Esophagus squamous epithelium (tissue), 4 donors: ENCODE measurements at regions not wholly inside any gene's neighbourhood (a gene's known extent, or its start where the extent isn't known, plus 50 kb on each side); places are given as distances from the start of the nearest gene placed in this dataset.

ENCODE experiments used
- POLR2A ChIP-seq, 4 donors: fragments of 450-650 bp; IDR thresholded peaks; one replicate each; pipeline ENCODE4 v1.6.1; 2017; ENCODE audit warnings: antibody characterized with exemption in 4 of 4, mild to moderate bottlenecking in 4 of 4, moderate library complexity in 3 of 4
- TF ChIP-seq, protein P1 (sequence below), 6 experiments: fragments of 450-650 bp in 4 of 6; fragments of 200-600 bp in 2 of 6; sonication (generic) in 2 of 6; IDR thresholded peaks; one replicate each; pipeline ENCODE4 v1.5.1; 2016 to 2019; ENCODE audit warnings: antibody characterized with exemption in 6 of 6, mild to moderate bottlenecking in 4 of 6, moderate library complexity in 4 of 6

DNA sequence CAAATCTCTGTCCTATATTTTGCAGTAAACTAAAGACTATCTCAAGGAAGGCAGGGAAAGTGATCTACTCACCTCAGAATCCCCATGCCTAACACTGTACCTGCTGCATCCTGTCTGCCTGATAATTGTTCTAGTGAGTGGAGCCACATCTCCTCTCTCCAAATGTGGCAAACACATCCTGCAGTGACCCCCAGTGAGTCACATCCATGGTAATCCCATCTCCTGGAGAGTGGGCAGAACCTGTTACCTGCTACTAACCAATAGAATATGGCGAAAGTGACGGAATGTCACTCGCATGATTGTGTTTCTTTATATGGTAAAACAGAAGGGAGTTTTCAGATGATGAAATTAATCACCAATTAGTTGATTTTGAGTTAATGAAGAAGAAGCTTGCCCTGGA lies 353.8 kb upstream of the DLGAP1 start:
- TF ChIP-seq, protein P1, sequence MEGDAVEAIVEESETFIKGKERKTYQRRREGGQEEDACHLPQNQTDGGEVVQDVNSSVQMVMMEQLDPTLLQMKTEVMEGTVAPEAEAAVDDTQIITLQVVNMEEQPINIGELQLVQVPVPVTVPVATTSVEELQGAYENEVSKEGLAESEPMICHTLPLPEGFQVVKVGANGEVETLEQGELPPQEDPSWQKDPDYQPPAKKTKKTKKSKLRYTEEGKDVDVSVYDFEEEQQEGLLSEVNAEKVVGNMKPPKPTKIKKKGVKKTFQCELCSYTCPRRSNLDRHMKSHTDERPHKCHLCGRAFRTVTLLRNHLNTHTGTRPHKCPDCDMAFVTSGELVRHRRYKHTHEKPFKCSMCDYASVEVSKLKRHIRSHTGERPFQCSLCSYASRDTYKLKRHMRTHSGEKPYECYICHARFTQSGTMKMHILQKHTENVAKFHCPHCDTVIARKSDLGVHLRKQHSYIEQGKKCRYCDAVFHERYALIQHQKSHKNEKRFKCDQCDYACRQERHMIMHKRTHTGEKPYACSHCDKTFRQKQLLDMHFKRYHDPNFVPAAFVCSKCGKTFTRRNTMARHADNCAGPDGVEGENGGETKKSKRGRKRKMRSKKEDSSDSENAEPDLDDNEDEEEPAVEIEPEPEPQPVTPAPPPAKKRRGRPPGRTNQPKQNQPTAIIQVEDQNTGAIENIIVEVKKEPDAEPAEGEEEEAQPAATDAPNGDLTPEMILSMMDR (IDR thresholded peaks at IDR 0.05) = no peak
- TF ChIP-seq POLR2A (IDR thresholded peaks at IDR 0.05) = no peak
